AG10803 (cell line): ENCODE measurements at regions not wholly inside any gene's neighbourhood (a gene's known extent, or its start where the extent isn't known, plus 50 kb on each side); places are given as distances from the start of the nearest gene placed in this dataset.
A peak's percentile ranks its signal among the peaks of the same experiment; 100 is the strongest.

ENCODE experiments used
- DNase-seq: peaks from one replicate; pipeline ENCODE4 v3.0.0; 2010; ENCODE audit warnings: low read depth
- H3K4me3 ChIP-seq: 2 replicates; pipeline ENCODE4 v1.5.1; 2011; ENCODE audit warnings: mild to moderate bottlenecking, low read length, control low read depth
- TF ChIP-seq, protein P1 (sequence below): conservative IDR thresholded peaks from 2 replicates; pipeline ENCODE4 v1.5.1; 2011; ENCODE audit warnings: mild to moderate bottlenecking, low read length, control low read depth, inconsistent platforms

DNA sequence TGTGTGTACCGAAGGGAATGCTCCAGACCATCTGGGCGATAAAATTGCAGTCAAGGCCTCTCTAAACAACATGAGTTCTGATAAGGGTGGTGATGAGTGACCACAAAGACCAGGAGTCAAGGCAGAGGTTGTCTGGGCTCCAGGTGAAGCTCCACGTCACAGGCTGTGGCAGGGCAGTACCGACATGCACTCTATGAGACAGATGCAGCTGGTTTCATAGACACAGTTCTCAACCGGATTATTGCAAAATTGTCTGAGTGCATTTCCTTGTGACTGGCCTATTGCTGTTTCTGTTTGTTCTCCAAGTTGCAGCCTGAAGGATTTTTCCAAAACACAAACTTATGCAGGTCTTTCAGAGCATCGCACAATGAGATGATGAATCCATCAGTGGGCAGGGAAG, 157.5 kb upstream of the HES1 start:
- no peak for DNase-seq
- no peak overlapping the region for H3K4me3 ChIP-seq
- TF ChIP-seq, protein P1, sequence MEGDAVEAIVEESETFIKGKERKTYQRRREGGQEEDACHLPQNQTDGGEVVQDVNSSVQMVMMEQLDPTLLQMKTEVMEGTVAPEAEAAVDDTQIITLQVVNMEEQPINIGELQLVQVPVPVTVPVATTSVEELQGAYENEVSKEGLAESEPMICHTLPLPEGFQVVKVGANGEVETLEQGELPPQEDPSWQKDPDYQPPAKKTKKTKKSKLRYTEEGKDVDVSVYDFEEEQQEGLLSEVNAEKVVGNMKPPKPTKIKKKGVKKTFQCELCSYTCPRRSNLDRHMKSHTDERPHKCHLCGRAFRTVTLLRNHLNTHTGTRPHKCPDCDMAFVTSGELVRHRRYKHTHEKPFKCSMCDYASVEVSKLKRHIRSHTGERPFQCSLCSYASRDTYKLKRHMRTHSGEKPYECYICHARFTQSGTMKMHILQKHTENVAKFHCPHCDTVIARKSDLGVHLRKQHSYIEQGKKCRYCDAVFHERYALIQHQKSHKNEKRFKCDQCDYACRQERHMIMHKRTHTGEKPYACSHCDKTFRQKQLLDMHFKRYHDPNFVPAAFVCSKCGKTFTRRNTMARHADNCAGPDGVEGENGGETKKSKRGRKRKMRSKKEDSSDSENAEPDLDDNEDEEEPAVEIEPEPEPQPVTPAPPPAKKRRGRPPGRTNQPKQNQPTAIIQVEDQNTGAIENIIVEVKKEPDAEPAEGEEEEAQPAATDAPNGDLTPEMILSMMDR, result no peak

DNA sequence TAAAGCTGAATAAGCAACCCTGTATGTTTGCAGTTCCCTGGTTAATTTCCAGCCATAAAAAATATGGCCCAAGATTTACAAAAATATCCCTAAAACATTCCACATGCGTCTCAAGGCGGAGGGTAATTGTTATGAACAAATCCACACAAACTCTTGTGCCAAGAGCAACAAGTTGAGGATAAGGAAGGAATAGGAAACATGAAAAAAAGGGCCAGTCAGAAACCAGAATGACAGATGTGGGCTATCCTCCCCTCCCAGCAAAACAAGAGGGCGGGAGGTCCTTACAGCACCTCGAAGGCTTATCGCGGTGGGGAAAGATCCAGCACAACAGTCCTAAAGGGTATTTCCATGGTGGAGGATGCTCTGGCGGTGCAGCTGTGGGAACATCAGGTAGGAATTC, 155.6 kb upstream of the HES1 start:
- TF ChIP-seq, protein P1, result no peak
- H3K4me3 ChIP-seq, result no peak overlapping the region
- peak; percentile 29 for DNase-seq

DNA sequence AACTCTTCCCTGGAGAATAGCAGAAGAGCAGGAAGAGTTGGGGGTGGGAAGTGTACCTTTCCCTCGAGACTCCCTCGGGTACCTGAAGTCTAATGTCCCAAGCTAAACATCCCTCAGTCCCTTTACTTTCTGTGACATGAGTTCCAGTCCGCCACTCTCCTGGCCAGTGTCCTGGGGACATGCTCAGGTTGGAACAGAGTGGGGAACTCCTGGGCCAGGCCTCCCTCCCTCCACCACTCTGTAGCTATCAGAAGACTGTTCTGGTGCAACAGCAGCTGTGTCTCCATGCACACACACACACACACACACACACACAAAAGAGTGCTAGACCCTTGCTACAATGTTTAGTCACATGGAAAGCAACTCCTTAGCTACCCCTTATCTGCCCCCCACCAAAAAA, 155.0 kb upstream of the HES1 start:
- no peak overlapping the region for H3K4me3 ChIP-seq
- DNase-seq, result no peak
- TF ChIP-seq, protein P1, result no peak

DNA sequence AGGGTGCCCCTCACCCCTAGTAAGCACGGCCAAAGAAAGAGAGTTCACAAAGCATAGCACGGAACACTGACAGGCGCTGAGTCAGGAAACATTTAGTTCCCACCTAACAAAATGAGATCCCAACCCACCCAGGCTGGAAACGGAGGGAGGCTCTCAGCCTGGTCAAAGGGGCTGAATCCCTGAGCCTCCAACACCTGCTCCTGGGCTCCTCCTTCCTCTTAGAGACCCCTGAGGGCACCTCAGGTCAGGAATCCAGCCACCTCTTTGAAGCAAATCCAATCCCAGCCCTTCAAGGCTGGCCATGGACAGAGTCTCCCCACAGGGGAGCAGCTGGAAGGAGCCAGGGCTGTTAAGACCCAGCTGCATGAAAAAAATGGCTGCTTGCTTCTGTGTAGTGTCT, 154.4 kb upstream of the HES1 start:
- H3K4me3 ChIP-seq, result no peak overlapping the region
- no peak for DNase-seq
- TF ChIP-seq, protein P1, result no peak

DNA sequence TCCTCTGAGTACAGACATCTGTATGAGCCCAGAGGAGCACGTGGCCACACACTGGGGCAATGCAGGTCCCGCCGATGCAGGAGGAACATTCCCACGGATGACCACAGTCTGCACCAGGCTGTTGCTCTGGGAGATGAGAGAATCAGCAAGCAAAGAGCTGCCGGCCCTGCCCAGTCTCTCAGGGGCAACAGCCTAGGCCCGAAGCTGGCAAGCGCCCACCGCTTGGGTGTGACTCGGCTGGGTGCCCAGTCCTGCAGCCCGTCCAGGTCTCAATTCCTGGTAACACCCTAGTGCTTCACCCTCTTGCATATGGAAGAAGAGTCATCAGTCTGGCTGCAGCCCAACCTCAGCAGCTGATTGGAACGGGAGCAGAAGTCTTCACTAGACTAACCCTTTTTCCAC, 153.7 kb upstream of the HES1 start:
- no peak overlapping the region for H3K4me3 ChIP-seq
- DNase-seq, result peak; percentile 86
- TF ChIP-seq, protein P1, result no peak

DNA sequence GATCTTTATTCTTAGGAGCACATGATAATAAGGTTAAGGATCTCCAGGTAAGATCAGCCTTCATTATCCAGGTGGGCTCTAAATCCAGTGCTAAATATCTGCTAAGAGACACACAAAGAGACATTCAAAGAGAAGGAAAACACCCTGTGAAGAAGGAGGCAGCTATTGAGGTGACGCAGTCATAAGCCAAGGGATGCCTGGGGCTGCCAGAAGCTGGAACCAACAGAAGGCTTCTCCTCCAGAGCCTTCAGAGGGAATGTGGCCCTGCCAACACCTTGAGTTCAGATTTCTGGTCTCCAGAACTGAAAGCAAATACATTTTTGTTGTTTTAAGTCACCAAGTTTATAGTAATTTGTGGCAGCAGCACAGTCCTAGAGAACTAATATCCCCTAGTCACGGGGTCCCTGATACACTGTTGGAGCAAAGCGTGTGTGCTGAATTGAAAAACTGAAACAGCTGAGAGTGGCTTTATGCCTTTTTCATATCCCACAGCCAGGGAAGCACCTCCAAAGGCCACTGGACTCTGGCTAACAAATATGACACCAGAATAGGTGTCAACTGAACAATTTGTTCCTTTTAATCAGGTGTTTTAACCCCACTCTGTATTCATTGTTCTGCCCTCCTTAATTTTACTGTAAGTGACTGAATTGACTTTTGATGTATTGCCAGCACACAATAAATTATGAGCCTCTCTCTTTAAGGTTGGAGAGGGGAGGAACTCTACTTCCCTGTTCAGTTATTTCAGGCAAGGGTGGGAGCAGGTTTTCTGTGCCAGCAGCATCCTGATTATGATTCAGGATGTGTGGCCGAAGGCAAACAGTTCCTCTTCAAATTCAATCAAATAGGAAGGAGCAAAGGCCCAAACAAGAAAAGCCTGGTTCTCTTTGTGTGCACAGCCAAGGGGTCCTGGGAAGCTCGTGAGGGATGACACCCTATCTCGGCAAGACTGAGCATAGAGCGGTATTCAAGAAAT, 151.8 kb upstream of the HES1 start:
- no peak overlapping the region for H3K4me3 ChIP-seq
- TF ChIP-seq, protein P1, result no peak
- DNase-seq, result no peak

DNA sequence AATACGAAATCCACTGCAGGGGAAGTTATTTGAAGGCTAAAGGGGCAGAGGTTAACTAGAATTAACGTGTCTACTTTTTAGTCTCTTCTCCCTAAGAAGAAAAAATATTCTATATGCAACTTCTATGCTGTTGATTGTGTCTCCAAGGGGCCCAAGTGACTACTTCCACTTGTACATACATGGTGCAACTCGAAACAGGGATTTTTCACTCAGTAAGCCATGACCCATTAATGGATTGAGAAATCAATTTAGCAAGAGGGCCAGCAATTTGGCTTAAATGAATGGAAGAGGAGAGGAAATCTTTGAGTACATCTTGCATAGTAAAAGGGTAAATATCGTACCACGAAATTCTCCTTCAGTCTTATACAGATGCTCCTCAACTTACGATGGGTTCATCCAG, 151.1 kb upstream of the HES1 start:
- no peak overlapping the region for H3K4me3 ChIP-seq
- TF ChIP-seq, protein P1, result no peak
- no peak for DNase-seq
